ENCODE measurements at regions not wholly inside any gene's neighbourhood (a gene's known extent, or its start where the extent isn't known, plus 50 kb on each side); places are given as distances from the start of the nearest gene placed in this dataset.

- TF ChIP-seq CTCF (conservative IDR thresholded peaks at IDR 0.05) (no peak), ZFX (IDR thresholded peaks at IDR 0.05) (no peak)
Observed at GRCh38 chr2:187118331-187119099, 269.5 kb upstream of the ZSWIM2 start.
